Ovary (tissue), 7 donors: ENCODE measurements at regions not wholly inside any gene's neighbourhood (a gene's known extent, or its start where the extent isn't known, plus 50 kb on each side); places are given as distances from the start of the nearest gene placed in this dataset.
"Not testable (repeated sequence)": the region's sequence is repeated elsewhere in the genome, so short reads cannot be mapped to it uniquely, and the experiment has no call there.

Source experiments
- DNase-seq, 5 donors: peaks; one replicate each; pipeline ENCODE4 v3.0.0-alpha.2; 2019 to 2020
- H3K27ac ChIP-seq, 2 donors: fragments of 200-600 bp; one replicate each; pipeline versions ENCODE4 v1.5.1 to v1.8.0; 2019 to 2022
- H3K27me3 ChIP-seq: fragments of 200-600 bp; one replicate; pipeline ENCODE4 v1.8.0; 2022
- H3K36me3 ChIP-seq: fragments of 200-600 bp; sonication (generic); one replicate; pipeline ENCODE4 v1.5.1; 2019
- H3K4me1 ChIP-seq: one replicate; pipeline ENCODE4 v1.8.1; 2013; ENCODE audit warnings: mild to moderate bottlenecking, moderate library complexity; ENCODE audit not compliant: insufficient read depth
- H3K4me3 ChIP-seq: fragments of 200-600 bp; sonication (generic); one replicate; pipeline ENCODE4 v1.5.1; 2017
- H3K9me3 ChIP-seq, 2 donors: fragments of 200-600 bp in 1 of 2; sonication (generic) in 1 of 2; one replicate each; pipeline versions ENCODE4 v1.5.1 to v1.8.1; 2013 to 2019; ENCODE audit warnings: mild to moderate bottlenecking in 1 of 2, moderate library complexity in 1 of 2
- CTCF ChIP-seq, 3 donors: fragments of 450-650 bp in 2 of 3; fragments of 200-600 bp in 1 of 3; IDR thresholded peaks; one replicate each; pipeline versions ENCODE4 v1.5.1 to v1.8.0; 2016 to 2022; ENCODE audit warnings: antibody characterized with exemption in 3 of 3, mild to moderate bottlenecking in 1 of 3
- EP300 ChIP-seq: sonication (generic); formaldehyde crosslinking; IDR thresholded peaks from one replicate; pipeline ENCODE4 v1.6.1; 2017; ENCODE audit warnings: antibody characterized with exemption
- POLR2A ChIP-seq: fragments of 450-650 bp; IDR thresholded peaks from one replicate; pipeline ENCODE4 v1.6.1; 2017; ENCODE audit warnings: antibody characterized with exemption, mild to moderate bottlenecking, moderate library complexity
- WGBS, 3 donors: extraction: QIAGEN DNeasy Blood & Tissue Kit in 1 of 3; methylation state at CpG; one replicate each; pipeline versions ENCODE4 v1.1.5 to v1.1.7; 2013 to 2017; 5-methylcytosine and 5-hydroxymethylcytosine counted together
- intact Hi-C, 4 donors: fragments of 100-400 bp; cut with DNase I; formaldehyde crosslinking; loops; one replicate each; pipeline versions ENCODE4 v1.11.0 to v1.15.1; 2022 to 2023
- donor health status: DM: no; HTN: no; CAD: no; lungs with moderate emphysema.
- donor health status: DM: no; HTN: no; CAD: no.
- donor health status: Bipolar disorder and iron deficiency.
- donor health status: DM: no; HTN: no; CAD: no.
- donor health status: DM: yes; HTN: yes; CAD: no.

GRCh38 chr2:16420421-16420820, 245.2 kb downstream of the CYRIA start:
- Histone ChIP-seq H3K27me3 (no peaks in the 10 kb centered on the region), H3K9me3 (no peaks in the 10 kb centered on the region), H3K36me3 (no peaks in the 10 kb centered on the region), H3K4me1 (no peaks in the 10 kb centered on the region), H3K4me3 (no peak overlapping the region), H3K27ac (no peak overlapping the region)
- intact Hi-C loops = no loop called here
- no peak for DNase-seq
- TF ChIP-seq POLR2A (no peak), EP300 (no peak), CTCF (IDR thresholded peaks at IDR 0.05) (no peak)
- 76 to 85% (median 76%) methylated on average over 1 of the region's 1 CpG for WGBS, 3 donors

GRCh38 chr2:16417726-16418125, 247.9 kb downstream of the CYRIA start:
- 89 to 96% (median 92%) methylated on average over 3 of the region's 3 CpGs for WGBS, 3 donors
- H3K4me3 ChIP-seq = no peak overlapping the region
- H3K4me1 ChIP-seq = no peaks in the 10 kb centered on the region
- DNase-seq = no peak
- H3K27me3 ChIP-seq = no peaks in the 10 kb centered on the region
- no peaks in the 10 kb centered on the region for H3K9me3 ChIP-seq
- intact Hi-C loops = no loop called here
- no peak overlapping the region for H3K27ac ChIP-seq
- TF ChIP-seq POLR2A = no peak
- TF ChIP-seq EP300 = no peak
- no peak for TF ChIP-seq CTCF (IDR thresholded peaks at IDR 0.05)
- no peaks in the 10 kb centered on the region for H3K36me3 ChIP-seq

GRCh38 chr2:16416651-16417050, 249.0 kb downstream of the CYRIA start:
- intact Hi-C loops = no loop called here
- no peaks in the 10 kb centered on the region for H3K4me1 ChIP-seq
- no peak overlapping the region for H3K4me3 ChIP-seq
- H3K36me3 ChIP-seq = no peaks in the 10 kb centered on the region
- no peak for TF ChIP-seq POLR2A
- TF ChIP-seq EP300 = no peak
- TF ChIP-seq CTCF (IDR thresholded peaks at IDR 0.05) = no peak
- no peaks in the 10 kb centered on the region for H3K27me3 ChIP-seq
- no peaks in the 10 kb centered on the region for H3K9me3 ChIP-seq
- 78 to 86% (median 80%) methylated on average over 3 of the region's 3 CpGs for WGBS, 3 donors
- no peak for DNase-seq
- H3K27ac ChIP-seq = no peak overlapping the region

- H3K9me3 ChIP-seq, H3K27me3 ChIP-seq, DNase-seq, H3K27ac ChIP-seq, intact Hi-C loops, H3K4me1 ChIP-seq, H3K4me3 ChIP-seq, H3K36me3 ChIP-seq: not testable (repeated sequence)
- WGBS, 3 donors = 88 to 91% (median 89%) methylated on average over 6 of the region's 6 CpGs
Measured at GRCh38 chr2:16415861-16416260, 249.8 kb downstream of the CYRIA start.

- intact Hi-C loops = no loop called here
- no peaks in the 10 kb centered on the region for H3K4me1 ChIP-seq
- 59 to 65% (median 61%) methylated on average over 1 of the region's 1 CpG for WGBS, 3 donors
- no peaks in the 10 kb centered on the region for H3K27me3 ChIP-seq
- H3K36me3 ChIP-seq = no peaks in the 10 kb centered on the region
- TF ChIP-seq CTCF (IDR thresholded peaks at IDR 0.05) (no peak), POLR2A (no peak), EP300 (no peak)
- no peak overlapping the region for H3K4me3 ChIP-seq
- no peak for DNase-seq
- no peaks in the 10 kb centered on the region for H3K9me3 ChIP-seq
- no peak overlapping the region for H3K27ac ChIP-seq
Measured at GRCh38 chr2:16413947-16414346, 251.7 kb downstream of the CYRIA start.
